ENCODE measurements at regions not wholly inside any gene's neighbourhood (a gene's known extent, or its start where the extent isn't known, plus 50 kb on each side); places are given as distances from the start of the nearest gene placed in this dataset.

GRCh38 chr12:43237238-43237879, 314.6 kb downstream of the ADAMTS20 start:
- no peak for TF ChIP-seq CTCF (IDR thresholded peaks at IDR 0.05)
- no peak for TF ChIP-seq POLR2A (IDR thresholded peaks at IDR 0.05)

All from adrenal gland (tissue), 5 donors.